HUES48 (cell line): ENCODE measurements at regions not wholly inside any gene's neighbourhood (a gene's known extent, or its start where the extent isn't known, plus 50 kb on each side); places are given as distances from the start of the nearest gene placed in this dataset.

ENCODE experiments used
- H3K27ac ChIP-seq: one replicate; pipeline ENCODE4 v1.7.0; 2013; ENCODE audit warnings: low read depth, low read length, inconsistent platforms
- H3K27me3 ChIP-seq: 2 replicates; pipeline ENCODE4 v1.6.1; 2013; ENCODE audit warnings: mild to moderate bottlenecking, low read length; ENCODE audit not compliant: control insufficient read depth, insufficient read depth
- H3K36me3 ChIP-seq: 2 replicates; pipeline ENCODE4 v1.6.1; 2013; ENCODE audit warnings: low read length; ENCODE audit not compliant: control insufficient read depth, insufficient read depth
- H3K4me1 ChIP-seq: 2 replicates; pipeline ENCODE4 v1.6.1; 2013; ENCODE audit warnings: mild to moderate bottlenecking, low read length; ENCODE audit not compliant: control insufficient read depth, insufficient read depth
- H3K4me3 ChIP-seq: 2 replicates; pipeline ENCODE4 v1.5.1; 2013; ENCODE audit warnings: mild to moderate bottlenecking, low read depth, low read length
- H3K9ac ChIP-seq: 2 replicates; pipeline ENCODE4 v1.6.1; 2013; ENCODE audit warnings: mild to moderate bottlenecking, low read depth, low read length, moderate library complexity
- H3K9me3 ChIP-seq: 2 replicates; pipeline ENCODE4 v1.6.1; 2013; ENCODE audit warnings: low read length; ENCODE audit not compliant: control insufficient read depth, insufficient read depth

DNA sequence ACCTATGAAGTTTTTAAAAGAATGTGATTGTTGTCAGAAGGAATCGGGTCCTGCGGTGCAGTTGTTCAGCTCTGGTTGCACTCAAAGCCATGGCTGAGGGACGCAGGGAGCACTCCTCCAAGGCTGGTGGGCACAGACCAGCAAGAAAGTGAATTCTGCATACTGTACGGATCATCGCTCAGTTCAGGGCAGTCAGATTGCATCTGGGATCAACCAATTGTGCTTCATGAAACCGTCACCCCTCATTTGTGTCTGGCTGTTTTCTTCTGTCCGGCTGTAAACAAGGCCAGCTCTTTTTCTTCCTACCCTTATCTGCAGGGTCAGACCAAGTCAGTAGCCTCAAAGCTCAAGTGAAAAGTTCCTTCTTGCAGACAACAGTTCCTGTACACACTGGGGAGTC is 478.3 kb downstream of the TFAP2A start:
- no peaks in the 10 kb centered on the region for H3K9me3 ChIP-seq
- no peaks in the 10 kb centered on the region for H3K4me1 ChIP-seq
- no peak overlapping the region for H3K9ac ChIP-seq
- H3K36me3 ChIP-seq, result no peaks in the 10 kb centered on the region
- H3K27me3 ChIP-seq, result no peaks in the 10 kb centered on the region
- H3K27ac ChIP-seq, result no peak overlapping the region
- no peak overlapping the region for H3K4me3 ChIP-seq

- no peak overlapping the region for H3K27ac ChIP-seq
Measured at GRCh38 chr6:9933677-9934076, 481.2 kb downstream of the TFAP2A start.

GRCh38 chr6:9927275-9927674 is 487.6 kb downstream of the TFAP2A start:
- Histone ChIP-seq H3K27ac (no peak overlapping the region), H3K27me3 (no peaks in the 10 kb centered on the region), H3K4me3 (no peak overlapping the region), H3K9me3 (no peaks in the 10 kb centered on the region), H3K36me3 (no peaks in the 10 kb centered on the region), H3K4me1 (no peaks in the 10 kb centered on the region), H3K9ac (no peak overlapping the region)

More at GRCh38 chr6:9933677-9934076, 481.2 kb downstream of the TFAP2A start:
- no peaks in the 10 kb centered on the region for H3K27me3 ChIP-seq
- no peaks in the 10 kb centered on the region for H3K4me1 ChIP-seq
- H3K36me3 ChIP-seq, result no peaks in the 10 kb centered on the region
- H3K9ac ChIP-seq, result no peak overlapping the region
- H3K9me3 ChIP-seq, result no peaks in the 10 kb centered on the region
- H3K4me3 ChIP-seq, result no peak overlapping the region

GRCh38 chr6:9924971-9925370 is 489.9 kb downstream of the TFAP2A start:
- no peaks in the 10 kb centered on the region for H3K4me1 ChIP-seq
- H3K9ac ChIP-seq, result no peak overlapping the region
- H3K27me3 ChIP-seq, result no peaks in the 10 kb centered on the region
- no peaks in the 10 kb centered on the region for H3K36me3 ChIP-seq
- H3K4me3 ChIP-seq, result no peak overlapping the region
- no peaks in the 10 kb centered on the region for H3K9me3 ChIP-seq
- H3K27ac ChIP-seq, result no peak overlapping the region

- Histone ChIP-seq H3K9ac (no peak overlapping the region), H3K36me3 (no peaks in the 10 kb centered on the region), H3K4me3 (no peak overlapping the region), H3K4me1 (no peaks in the 10 kb centered on the region), H3K9me3 (no peaks in the 10 kb centered on the region), H3K27me3 (no peaks in the 10 kb centered on the region), H3K27ac (no peak overlapping the region)
Measured at GRCh38 chr6:9921366-9921765, 493.5 kb downstream of the TFAP2A start.

DNA sequence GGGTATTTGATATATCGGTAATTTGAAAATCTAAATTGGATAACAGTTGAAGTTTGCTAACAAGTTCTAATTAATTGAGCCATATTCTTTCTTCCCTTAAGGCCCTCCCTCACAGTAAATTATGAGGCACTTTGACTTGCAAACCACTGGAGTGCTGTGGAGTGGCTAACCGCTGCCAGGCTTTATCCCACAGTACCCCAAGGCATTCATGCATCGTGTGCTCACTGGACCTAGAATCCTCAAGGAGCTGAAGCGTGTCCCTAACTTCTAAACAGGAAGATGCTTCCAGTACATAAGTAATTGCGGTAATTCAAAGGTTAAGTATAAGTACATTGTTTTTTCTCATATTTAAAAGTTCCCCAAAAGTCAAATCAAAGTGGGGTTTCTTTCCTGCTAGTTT is 499.9 kb downstream of the TFAP2A start:
- Histone ChIP-seq H3K27ac (no peak overlapping the region), H3K4me1 (no peaks in the 10 kb centered on the region), H3K4me3 (no peak overlapping the region), H3K27me3 (no peaks in the 10 kb centered on the region), H3K9ac (no peak overlapping the region), H3K9me3 (no peaks in the 10 kb centered on the region), H3K36me3 (no peaks in the 10 kb centered on the region)

DNA sequence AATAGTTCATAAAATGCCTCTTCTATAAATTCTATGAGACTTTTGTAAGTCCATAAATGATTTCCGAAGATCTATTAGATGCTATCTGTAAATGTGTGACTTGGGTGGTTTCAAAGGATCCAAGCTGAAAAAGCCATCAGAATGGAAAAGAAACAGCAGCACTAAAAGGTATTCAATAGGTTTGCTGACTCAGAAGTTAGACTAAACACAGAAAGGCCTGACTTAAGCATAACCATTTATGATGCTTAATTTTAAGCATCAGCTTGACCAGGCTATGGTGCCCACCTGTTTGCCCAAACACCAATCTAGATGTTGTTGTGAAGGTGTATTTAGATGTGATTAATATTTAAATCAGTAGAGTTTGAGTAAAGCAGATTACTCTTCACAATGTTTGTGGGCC is 513.5 kb downstream of the TFAP2A start:
- Histone ChIP-seq H3K9me3 (no peaks in the 10 kb centered on the region), H3K4me3 (no peak overlapping the region)

GRCh38 chr6:9896806-9897205 is 518.1 kb downstream of the TFAP2A start:
- H3K27ac ChIP-seq, result no peak overlapping the region
- no peaks in the 10 kb centered on the region for H3K27me3 ChIP-seq
- no peaks in the 10 kb centered on the region for H3K4me1 ChIP-seq
- no peaks in the 10 kb centered on the region for H3K9me3 ChIP-seq
- H3K36me3 ChIP-seq, result no peaks in the 10 kb centered on the region
- H3K9ac ChIP-seq, result no peak overlapping the region
- H3K4me3 ChIP-seq, result no peak overlapping the region

More for the DNA sequence above, 513.5 kb downstream of the TFAP2A start:
- Histone ChIP-seq H3K4me1 (no peaks in the 10 kb centered on the region), H3K36me3 (no peaks in the 10 kb centered on the region), H3K27me3 (no peaks in the 10 kb centered on the region), H3K9ac (no peak overlapping the region), H3K27ac (no peak overlapping the region)

DNA sequence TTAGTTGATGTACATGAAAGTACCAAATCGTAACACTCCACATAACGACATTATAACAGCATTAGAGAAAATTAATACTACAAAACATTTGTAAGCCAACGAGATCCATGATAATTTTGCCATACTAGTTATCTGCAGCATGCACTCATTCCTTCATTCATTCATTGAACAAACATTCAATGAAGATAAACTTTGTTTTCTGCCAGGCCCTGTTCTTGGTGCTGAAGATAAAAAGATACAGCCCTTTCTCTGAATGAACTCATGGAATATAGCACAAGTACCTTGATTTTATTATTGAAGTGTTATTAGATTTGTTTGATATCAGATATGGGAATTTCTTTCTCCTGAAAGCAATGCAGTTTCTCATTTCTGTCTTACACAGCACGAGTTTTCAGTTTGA is 524.0 kb downstream of the TFAP2A start:
- Histone ChIP-seq H3K4me1 (no peaks in the 10 kb centered on the region), H3K36me3 (no peaks in the 10 kb centered on the region), H3K9me3 (no peaks in the 10 kb centered on the region), H3K27ac (no peak overlapping the region), H3K27me3 (no peaks in the 10 kb centered on the region), H3K4me3 (no peak overlapping the region), H3K9ac (no peak overlapping the region)

GRCh38 chr6:9890469-9890868 is 524.4 kb downstream of the TFAP2A start:
- no peaks in the 10 kb centered on the region for H3K9me3 ChIP-seq
- H3K27ac ChIP-seq, result no peak overlapping the region
- no peak overlapping the region for H3K9ac ChIP-seq
- H3K4me1 ChIP-seq, result no peaks in the 10 kb centered on the region
- no peaks in the 10 kb centered on the region for H3K27me3 ChIP-seq
- H3K36me3 ChIP-seq, result no peaks in the 10 kb centered on the region
- H3K4me3 ChIP-seq, result no peak overlapping the region

- H3K36me3 ChIP-seq, result no peaks in the 10 kb centered on the region
- no peaks in the 10 kb centered on the region for H3K27me3 ChIP-seq
- no peak overlapping the region for H3K27ac ChIP-seq
- H3K9me3 ChIP-seq, result peaks cover 21% of the 10 kb centered on the region
- no peaks in the 10 kb centered on the region for H3K4me1 ChIP-seq
- no peak overlapping the region for H3K9ac ChIP-seq
- H3K4me3 ChIP-seq, result no peak overlapping the region
Measured at GRCh38 chr6:9878535-9878934, 536.3 kb downstream of the TFAP2A start.
